Parathyroid adenoma (tissue), 2 donors: ENCODE measurements at regions not wholly inside any gene's neighbourhood (a gene's known extent, or its start where the extent isn't known, plus 50 kb on each side); places are given as distances from the start of the nearest gene placed in this dataset.

Experiments used
- H2AFZ ChIP-seq: fragments of 300-600 bp; sonication (generic); one replicate; pipeline ENCODE4 v1.7.0; 2017; ENCODE audit warnings: antibody characterized with exemption, mild to moderate bottlenecking
- H3K27ac ChIP-seq: fragments of 300-600 bp; sonication (generic); one replicate; pipeline ENCODE4 v1.7.0; 2017
- H3K27me3 ChIP-seq: fragments of 300-600 bp; sonication (generic); one replicate; pipeline ENCODE4 v1.7.0; 2017; ENCODE audit warnings: low read length; ENCODE audit not compliant: control insufficient read depth, insufficient read depth
- H3K36me3 ChIP-seq: fragments of 300-600 bp; sonication (generic); one replicate; pipeline ENCODE4 v1.7.0; 2017; ENCODE audit warnings: low read length; ENCODE audit not compliant: control insufficient read depth, insufficient read depth
- H3K4me1 ChIP-seq: fragments of 300-600 bp; sonication (generic); one replicate; pipeline ENCODE4 v1.7.0; 2017; ENCODE audit warnings: control low read depth
- H3K4me2 ChIP-seq: fragments of 300-600 bp; sonication (generic); one replicate; pipeline ENCODE4 v1.7.0; 2017; ENCODE audit warnings: low read length
- H3K4me3 ChIP-seq: fragments of 300-600 bp; sonication (generic); one replicate; pipeline ENCODE4 v1.7.0; 2017; ENCODE audit warnings: low read depth, low read length
- H3K79me2 ChIP-seq: fragments of 300-600 bp; sonication (generic); one replicate; pipeline ENCODE4 v1.7.0; 2017; ENCODE audit warnings: control low read depth
- H3K9ac ChIP-seq: fragments of 300-600 bp; sonication (generic); one replicate; pipeline ENCODE4 v1.7.0; 2017; ENCODE audit warnings: mild to moderate bottlenecking
- H3K9me3 ChIP-seq: fragments of 300-600 bp; sonication (generic); one replicate; pipeline ENCODE4 v1.7.0; 2017; ENCODE audit warnings: low read length; ENCODE audit not compliant: control insufficient read depth
- TF ChIP-seq, protein P1 (sequence below): fragments of 300-600 bp; sonication (generic); IDR thresholded peaks from one replicate; pipeline ENCODE4 v1.7.0; 2017; ENCODE audit warnings: antibody characterized with exemption, mild to moderate bottlenecking
- donor health status: primary hyperparathyroidism.

DNA sequence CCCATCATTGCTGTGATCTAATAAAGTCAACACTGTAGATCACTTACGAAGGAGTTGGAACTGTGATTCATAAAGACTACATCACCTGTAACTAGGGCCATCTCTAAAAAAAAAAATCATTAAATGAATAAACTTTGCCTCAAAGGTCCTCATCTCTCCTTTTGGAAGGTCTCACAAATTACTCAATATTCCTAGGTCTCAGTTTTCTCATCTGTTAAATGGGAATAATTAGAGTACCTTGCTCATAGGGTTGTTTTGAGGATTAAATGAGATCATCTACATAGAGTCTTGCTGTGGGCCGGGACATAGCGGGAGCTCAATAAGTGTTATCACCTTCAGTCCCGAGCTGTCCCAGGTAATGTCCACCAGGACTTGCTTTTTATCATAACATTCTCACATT, 335.1 kb upstream of the PROK2 start:
- Histone ChIP-seq H3K36me3 (no peaks in the 10 kb centered on the region), H3K79me2 (no peaks in the 10 kb centered on the region), H3K9me3 (no peaks in the 10 kb centered on the region), H3K9ac (no peak overlapping the region), H3K4me2 (no peak overlapping the region), H3K4me1 (no peaks in the 10 kb centered on the region), H3K27me3 (no peaks in the 10 kb centered on the region), H2AFZ (no peak overlapping the region), H3K27ac (no peak overlapping the region), H3K4me3 (no peak overlapping the region)
- TF ChIP-seq, protein P1, sequence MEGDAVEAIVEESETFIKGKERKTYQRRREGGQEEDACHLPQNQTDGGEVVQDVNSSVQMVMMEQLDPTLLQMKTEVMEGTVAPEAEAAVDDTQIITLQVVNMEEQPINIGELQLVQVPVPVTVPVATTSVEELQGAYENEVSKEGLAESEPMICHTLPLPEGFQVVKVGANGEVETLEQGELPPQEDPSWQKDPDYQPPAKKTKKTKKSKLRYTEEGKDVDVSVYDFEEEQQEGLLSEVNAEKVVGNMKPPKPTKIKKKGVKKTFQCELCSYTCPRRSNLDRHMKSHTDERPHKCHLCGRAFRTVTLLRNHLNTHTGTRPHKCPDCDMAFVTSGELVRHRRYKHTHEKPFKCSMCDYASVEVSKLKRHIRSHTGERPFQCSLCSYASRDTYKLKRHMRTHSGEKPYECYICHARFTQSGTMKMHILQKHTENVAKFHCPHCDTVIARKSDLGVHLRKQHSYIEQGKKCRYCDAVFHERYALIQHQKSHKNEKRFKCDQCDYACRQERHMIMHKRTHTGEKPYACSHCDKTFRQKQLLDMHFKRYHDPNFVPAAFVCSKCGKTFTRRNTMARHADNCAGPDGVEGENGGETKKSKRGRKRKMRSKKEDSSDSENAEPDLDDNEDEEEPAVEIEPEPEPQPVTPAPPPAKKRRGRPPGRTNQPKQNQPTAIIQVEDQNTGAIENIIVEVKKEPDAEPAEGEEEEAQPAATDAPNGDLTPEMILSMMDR, result no peak

DNA sequence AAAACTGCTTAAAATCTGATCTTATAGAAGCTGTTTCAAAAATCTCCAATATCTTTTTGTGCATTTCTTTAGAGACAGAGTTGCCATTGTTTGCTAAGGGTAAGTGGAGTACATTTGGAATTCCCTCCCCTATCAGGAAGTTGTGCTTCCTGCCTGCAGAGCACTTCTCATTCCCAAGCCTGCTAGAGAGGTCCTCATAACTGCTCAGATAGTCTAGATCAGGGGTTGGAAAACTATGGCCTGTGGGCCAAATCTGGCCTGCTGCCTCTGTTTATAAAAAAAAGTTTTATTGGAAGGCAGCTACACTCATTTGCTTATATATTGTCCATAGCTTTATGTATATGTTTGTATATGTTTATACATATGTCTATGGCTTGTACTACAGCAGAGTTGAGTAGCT, 333.7 kb upstream of the PROK2 start:
- Histone ChIP-seq H3K36me3 (no peaks in the 10 kb centered on the region), H3K4me1 (no peaks in the 10 kb centered on the region), H3K9ac (no peak overlapping the region), H3K9me3 (no peaks in the 10 kb centered on the region), H3K27ac (no peak overlapping the region), H2AFZ (no peak overlapping the region), H3K79me2 (no peaks in the 10 kb centered on the region), H3K27me3 (no peaks in the 10 kb centered on the region), H3K4me2 (no peak overlapping the region), H3K4me3 (no peak overlapping the region)
- TF ChIP-seq, protein P1, result no peak

DNA sequence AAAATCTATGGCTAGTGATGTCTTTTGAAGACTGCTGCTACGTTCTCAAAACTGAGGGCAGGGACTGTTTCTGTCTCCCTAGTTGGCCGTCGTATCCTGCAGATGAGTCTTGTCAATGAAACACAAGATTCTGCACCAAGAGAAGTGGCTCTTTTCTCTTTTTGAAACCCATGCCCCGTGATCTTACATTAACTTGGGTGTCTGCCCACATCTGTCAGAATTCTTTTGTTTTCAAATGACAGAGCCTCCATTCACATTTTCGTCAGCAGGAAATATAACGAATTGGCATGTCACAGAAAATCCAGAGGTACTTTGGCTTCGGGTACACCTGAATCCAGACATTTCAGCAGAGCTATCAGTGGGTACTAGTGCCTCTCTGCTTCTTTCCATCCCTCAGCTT, 331.3 kb upstream of the PROK2 start:
- TF ChIP-seq, protein P1, result no peak
- no peak overlapping the region for H3K9ac ChIP-seq
- no peak overlapping the region for H3K4me2 ChIP-seq
- no peak overlapping the region for H2AFZ ChIP-seq
- H3K9me3 ChIP-seq, result no peaks in the 10 kb centered on the region
- H3K4me1 ChIP-seq, result no peaks in the 10 kb centered on the region
- no peak overlapping the region for H3K4me3 ChIP-seq
- no peaks in the 10 kb centered on the region for H3K36me3 ChIP-seq
- H3K27me3 ChIP-seq, result no peaks in the 10 kb centered on the region
- H3K79me2 ChIP-seq, result no peaks in the 10 kb centered on the region
- H3K27ac ChIP-seq, result no peak overlapping the region

DNA sequence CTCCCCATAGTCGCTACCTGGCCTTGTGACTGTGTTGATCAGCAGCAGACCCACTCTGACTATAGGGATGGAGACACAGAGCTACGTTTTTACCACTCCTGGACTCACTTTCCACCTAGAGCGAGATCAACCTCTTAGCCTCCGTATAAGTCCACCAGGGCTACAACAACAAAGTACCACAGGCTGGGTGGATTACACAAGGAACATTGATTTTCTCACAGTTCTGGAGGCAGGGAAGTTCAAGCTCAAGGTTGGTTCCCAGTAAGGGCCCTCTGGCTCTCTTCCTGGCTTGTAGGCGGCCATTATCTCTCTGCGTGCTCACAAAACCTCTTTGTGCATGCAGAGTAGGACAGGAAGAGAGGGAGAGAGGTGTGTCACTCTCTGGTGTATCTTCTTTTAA, 330.4 kb upstream of the PROK2 start:
- no peaks in the 10 kb centered on the region for H3K79me2 ChIP-seq
- no peak overlapping the region for H3K27ac ChIP-seq
- H3K4me2 ChIP-seq, result no peak overlapping the region
- no peaks in the 10 kb centered on the region for H3K9me3 ChIP-seq
- no peaks in the 10 kb centered on the region for H3K4me1 ChIP-seq
- no peak overlapping the region for H2AFZ ChIP-seq
- H3K27me3 ChIP-seq, result no peaks in the 10 kb centered on the region
- H3K36me3 ChIP-seq, result no peaks in the 10 kb centered on the region
- TF ChIP-seq, protein P1, result no peak
- H3K4me3 ChIP-seq, result no peak overlapping the region
- no peak overlapping the region for H3K9ac ChIP-seq

DNA sequence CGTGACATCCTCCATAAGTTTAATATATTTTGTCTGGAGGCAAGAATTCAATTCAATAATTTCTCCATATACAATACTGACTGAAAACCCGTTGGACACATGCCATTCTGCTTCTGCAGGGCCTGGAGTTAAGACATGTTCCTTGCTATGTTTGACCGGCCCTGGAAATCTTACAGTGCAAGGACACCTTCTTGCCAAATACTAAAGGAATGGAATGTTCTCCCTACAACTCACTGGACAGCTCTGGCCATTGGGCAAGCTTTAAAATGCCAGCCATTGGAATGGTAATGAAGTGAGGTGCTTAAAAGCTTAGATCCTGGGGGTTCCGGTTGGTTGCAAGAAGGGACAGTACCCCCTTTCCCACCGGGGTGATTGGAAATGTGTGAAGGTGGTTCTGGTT, 329.8 kb upstream of the PROK2 start:
- no peaks in the 10 kb centered on the region for H3K79me2 ChIP-seq
- H3K36me3 ChIP-seq, result no peaks in the 10 kb centered on the region
- H3K9me3 ChIP-seq, result no peaks in the 10 kb centered on the region
- H3K4me3 ChIP-seq, result no peak overlapping the region
- no peak overlapping the region for H2AFZ ChIP-seq
- no peaks in the 10 kb centered on the region for H3K4me1 ChIP-seq
- H3K9ac ChIP-seq, result no peak overlapping the region
- H3K27ac ChIP-seq, result no peak overlapping the region
- TF ChIP-seq, protein P1, result no peak
- no peak overlapping the region for H3K4me2 ChIP-seq
- no peaks in the 10 kb centered on the region for H3K27me3 ChIP-seq
